Activated CD4-positive, alpha-beta T cell treated with anti-CD3 and anti-CD28 coated beads for 36 hours (primary cell): ENCODE measurements at regions not wholly inside any gene's neighbourhood (a gene's known extent, or its start where the extent isn't known, plus 50 kb on each side); places are given as distances from the start of the nearest gene placed in this dataset.

Source experiments
- ATAC-seq: fragments of 200-7000 bp; cut with Tn5 transposase; one replicate; pipeline ENCODE4 v1.10.0; 2021; ENCODE audit warnings: mild to moderate bottlenecking, moderate library complexity
- CTCF ChIA-PET: fragments of 350-600 bp; sonication (Branson Sonifier 250); formaldehyde crosslinking; loops from one replicate; lab custom pipeline; 2021; ENCODE audit warnings: antibody characterized with exemption; lab: Charles Lee
- POLR2A ChIA-PET: fragments of 350-600 bp; sonication (Branson Sonifier 250); formaldehyde crosslinking; loops from one replicate; lab custom pipeline; 2021; ENCODE audit warnings: antibody characterized with exemption, inconsistent platforms; lab: Charles Lee
- DNase-seq: peaks from one replicate; pipeline ENCODE4 v3.0.0-alpha.2; 2020
- H3K27ac Mint-ChIP-seq: one replicate; pipeline ENCODE4 v1.8.0; 2021; ENCODE audit warnings: mixed read lengths
- H3K27me3 Mint-ChIP-seq: one replicate; pipeline ENCODE4 v1.8.0; 2021; ENCODE audit warnings: mixed read lengths
- H3K36me3 Mint-ChIP-seq: one replicate; pipeline ENCODE4 v1.8.0; 2021; ENCODE audit warnings: low read depth, mixed read lengths
- H3K4me1 Mint-ChIP-seq: one replicate; pipeline ENCODE4 v1.8.0; 2021; ENCODE audit warnings: mixed read lengths
- H3K4me3 Mint-ChIP-seq: one replicate; pipeline ENCODE4 v1.8.0; 2021; ENCODE audit warnings: mild to moderate bottlenecking, moderate library complexity, mixed read lengths
- H3K9me3 Mint-ChIP-seq: one replicate; pipeline ENCODE4 v1.8.0; 2021; ENCODE audit warnings: low read depth, mixed read lengths
- intact Hi-C, 2 experiments: fragments of 100-400 bp; cut with DNase I in 1 of 2; cut with micrococcal nuclease in 1 of 2; formaldehyde crosslinking; loops; one replicate each; pipeline versions ENCODE4 v1.14.2 to v1.15.1; 2022 to 2024; cut with DNase I, micrococcal nuclease

- peaks cover 14% of the 10 kb centered on the region for H3K4me1 Mint-ChIP-seq
- no peaks in the 10 kb centered on the region for H3K27me3 Mint-ChIP-seq
- peaks cover 4% of the 10 kb centered on the region for H3K9me3 Mint-ChIP-seq
- no peak overlapping the region for H3K4me3 Mint-ChIP-seq
- H3K36me3 Mint-ChIP-seq: no peaks in the 10 kb centered on the region
- peak overlapping the region; percentile 32 for H3K27ac Mint-ChIP-seq
- ChIA-PET POLR2A (interaction anchor here (0.6 kb wide), 1 partner anchor 252 kb away, joined by 3 read pairs; the partner anchor contains the start of gene LAP3), CTCF (interaction anchor here (0.7 to 2.2 kb wide), 19 partner anchors 9 to 1446 kb away, joined by 3 to 11 read pairs (median 3); no protein-coding TSS in a partner anchor)
- DNase-seq (peak; percentile 75), ATAC-seq (peak; percentile 84)
- intact Hi-C loops: loop anchor here (1.0 to 10.0 kb wide), 7 partner anchors 151 to 1034 kb away; no protein-coding TSS in a partner anchor
Observed at GRCh38 chr4:17324386-17324830, 187.5 kb downstream of the QDPR start.

- Mint-ChIP-seq H3K36me3 (no peaks in the 10 kb centered on the region), H3K27ac (peak overlapping the region; percentile 32), H3K9me3 (peaks cover 4% of the 10 kb centered on the region), H3K4me1 (peaks cover 12% of the 10 kb centered on the region), H3K27me3 (no peaks in the 10 kb centered on the region), H3K4me3 (no peak overlapping the region)
- ATAC-seq (no peak), DNase-seq (no peak)
- CTCF ChIA-PET: interaction anchor here (0.6 to 2.2 kb wide), 21 partner anchors 8 to 1446 kb away, joined by 3 to 11 read pairs (median 3); no protein-coding TSS in a partner anchor
- POLR2A ChIA-PET: no interaction called here
- intact Hi-C loops: loop anchor here (1.0 to 10.0 kb wide), 7 partner anchors 150 to 1033 kb away; no protein-coding TSS in a partner anchor
Observed at GRCh38 chr4:17323554-17324385, 188.1 kb downstream of the QDPR start.

GRCh38 chr4:17322514-17322913 is 189.4 kb downstream of the QDPR start:
- DNase-seq: no peak
- POLR2A ChIA-PET: no interaction called here
- no peak overlapping the region for H3K27ac Mint-ChIP-seq
- H3K4me1 Mint-ChIP-seq: peaks cover 9% of the 10 kb centered on the region
- CTCF ChIA-PET: interaction anchor here (2.0 kb wide), 1 partner anchor 406 kb away, joined by 11 read pairs; no protein-coding TSS in a partner anchor
- no peak for ATAC-seq
- intact Hi-C loops: loop anchor here in 1 of 2 experiments (5.0 to 10.0 kb wide), 3 partner anchors 405 to 1028 kb away; no protein-coding TSS in a partner anchor
- H3K36me3 Mint-ChIP-seq: no peaks in the 10 kb centered on the region
- peaks cover 4% of the 10 kb centered on the region for H3K9me3 Mint-ChIP-seq
- peaks cover 2% of the 10 kb centered on the region for H3K27me3 Mint-ChIP-seq
- H3K4me3 Mint-ChIP-seq: no peak overlapping the region

DNA sequence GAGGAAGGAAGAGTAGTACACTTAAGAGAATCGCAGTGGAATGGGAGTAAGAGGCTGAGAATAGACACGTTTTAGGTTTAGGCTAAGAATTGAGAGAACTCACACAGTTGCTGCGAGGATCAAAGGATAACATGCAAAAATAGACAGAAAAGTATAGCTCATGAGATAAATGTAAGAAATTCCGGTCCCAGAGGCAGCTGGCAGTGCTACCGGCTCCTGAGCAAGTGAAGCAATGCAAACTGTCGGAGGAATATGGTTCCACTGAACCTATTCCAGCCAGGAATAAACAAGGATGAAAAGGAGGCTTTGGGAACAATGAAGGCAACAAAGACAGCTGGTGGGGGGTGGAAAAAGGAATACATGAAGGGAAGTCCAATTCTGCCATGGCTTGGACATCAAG is 191.8 kb downstream of the QDPR start:
- intact Hi-C loops: loop anchor here in 1 of 2 experiments (5.0 to 10.0 kb wide), 3 partner anchors 403 to 1025 kb away; no protein-coding TSS in a partner anchor
- no peak overlapping the region for H3K27ac Mint-ChIP-seq
- no peak for DNase-seq
- ChIA-PET POLR2A (no interaction called here), CTCF (interaction anchor here (0.8 to 1.1 kb wide), 3 partner anchors 9 to 43 kb away, joined by 3 read pairs; no protein-coding TSS in a partner anchor)
- ATAC-seq: no peak
- H3K4me1 Mint-ChIP-seq: peaks cover 9% of the 10 kb centered on the region
- no peak overlapping the region for H3K4me3 Mint-ChIP-seq
- H3K36me3 Mint-ChIP-seq: no peaks in the 10 kb centered on the region
- H3K9me3 Mint-ChIP-seq: peaks cover 4% of the 10 kb centered on the region
- peaks cover 8% of the 10 kb centered on the region for H3K27me3 Mint-ChIP-seq

GRCh38 chr4:17317526-17317925 is 194.4 kb downstream of the QDPR start:
- H3K4me1 Mint-ChIP-seq: no peaks in the 10 kb centered on the region
- ATAC-seq: no peak
- POLR2A ChIA-PET: no interaction called here

GRCh38 chr4:17316566-17316965 is 195.3 kb downstream of the QDPR start:
- intact Hi-C loops: no loop called here
- DNase-seq (no peak), ATAC-seq (no peak)
- POLR2A ChIA-PET: no interaction called here
- peaks cover 8% of the 10 kb centered on the region for H3K27me3 Mint-ChIP-seq
- CTCF ChIA-PET: no interaction called here
- no peaks in the 10 kb centered on the region for H3K36me3 Mint-ChIP-seq
- no peaks in the 10 kb centered on the region for H3K4me1 Mint-ChIP-seq
- H3K27ac Mint-ChIP-seq: no peak overlapping the region
- H3K4me3 Mint-ChIP-seq: no peak overlapping the region
- peaks cover 4% of the 10 kb centered on the region for H3K9me3 Mint-ChIP-seq

More at GRCh38 chr4:17317526-17317925, 194.4 kb downstream of the QDPR start:
- DNase-seq: no peak
- intact Hi-C loops: no loop called here
- H3K36me3 Mint-ChIP-seq: no peaks in the 10 kb centered on the region
- CTCF ChIA-PET: interaction anchor here (0.7 kb wide), 1 partner anchor 19 kb away, joined by 4 read pairs; no protein-coding TSS in a partner anchor
- H3K9me3 Mint-ChIP-seq: peaks cover 4% of the 10 kb centered on the region
- no peak overlapping the region for H3K27ac Mint-ChIP-seq
- no peak overlapping the region for H3K4me3 Mint-ChIP-seq
- H3K27me3 Mint-ChIP-seq: peaks cover 8% of the 10 kb centered on the region

DNA sequence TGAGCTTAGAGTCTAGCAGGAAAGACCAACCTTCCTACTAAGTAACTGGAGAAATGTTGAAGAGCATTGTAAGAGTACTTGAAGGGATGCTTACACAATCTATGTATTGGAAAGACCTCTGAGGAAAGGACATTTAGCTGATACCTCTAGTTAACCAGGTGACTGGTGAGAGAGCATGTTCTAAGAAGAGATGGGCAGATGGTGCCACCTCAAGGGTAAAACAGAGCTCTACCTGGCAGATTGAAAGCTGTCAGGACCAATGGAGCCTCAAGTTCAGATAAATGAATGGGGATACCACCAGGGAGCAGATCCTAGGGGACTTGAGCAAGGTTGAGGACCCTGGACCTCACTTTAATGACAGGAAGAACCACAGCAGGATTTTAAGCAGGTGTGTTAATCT is 196.4 kb downstream of the QDPR start:
- Mint-ChIP-seq H3K36me3 (no peaks in the 10 kb centered on the region), H3K9me3 (peaks cover 4% of the 10 kb centered on the region), H3K27ac (no peak overlapping the region), H3K4me3 (no peak overlapping the region), H3K27me3 (peaks cover 10% of the 10 kb centered on the region), H3K4me1 (no peaks in the 10 kb centered on the region)
- intact Hi-C loops: no loop called here
- no peak for ATAC-seq
- no peak for DNase-seq
- POLR2A ChIA-PET: no interaction called here
- CTCF ChIA-PET: interaction anchor here (1.0 to 1.5 kb wide), 2 partner anchors 8 to 185 kb away, joined by 5 to 11 read pairs; no protein-coding TSS in a partner anchor

- no peak for ATAC-seq
- peaks cover 9% of the 10 kb centered on the region for H3K27me3 Mint-ChIP-seq
- no peaks in the 10 kb centered on the region for H3K9me3 Mint-ChIP-seq
- no peak overlapping the region for H3K27ac Mint-ChIP-seq
- POLR2A ChIA-PET: no interaction called here
- CTCF ChIA-PET: no interaction called here
- H3K36me3 Mint-ChIP-seq: no peaks in the 10 kb centered on the region
- H3K4me3 Mint-ChIP-seq: no peak overlapping the region
- no peaks in the 10 kb centered on the region for H3K4me1 Mint-ChIP-seq
- intact Hi-C loops: loop anchor here in 1 of 2 experiments (5.0 kb wide), 1 partner anchor 1011 kb away; no protein-coding TSS in a partner anchor
- DNase-seq: no peak
Observed at GRCh38 chr4:17313194-17313593, 198.7 kb downstream of the QDPR start.

DNA sequence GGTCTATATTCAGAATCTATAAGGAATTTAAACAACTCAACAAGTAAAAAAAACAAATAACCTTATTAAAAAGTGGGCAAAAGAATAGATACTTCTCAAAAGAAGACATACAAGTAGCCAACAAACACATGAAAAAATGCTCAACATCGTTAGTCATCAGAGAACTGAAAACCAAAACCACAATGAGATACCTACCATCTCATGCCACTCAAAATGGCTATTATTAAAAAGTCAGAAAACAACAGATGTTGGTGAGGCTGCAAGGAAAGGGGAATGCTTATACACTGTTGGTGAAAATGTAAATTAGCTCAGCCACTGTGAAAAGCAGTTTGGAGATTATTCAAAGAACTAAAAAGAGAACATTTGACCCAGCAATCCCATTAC is 201.6 kb downstream of the QDPR start:
- CTCF ChIA-PET: no interaction called here
- DNase-seq: no peak

GRCh38 chr4:17309567-17310268 is 202.2 kb downstream of the QDPR start:
- DNase-seq (no peak), ATAC-seq (no peak)
- intact Hi-C loops: loop anchor here in 1 of 2 experiments (5.0 kb wide), 1 partner anchor 1007 kb away; no protein-coding TSS in a partner anchor
- CTCF ChIA-PET: interaction anchor here (0.7 to 1.2 kb wide), 2 partner anchors 9 to 852 kb away, joined by 3 read pairs; no protein-coding TSS in a partner anchor
- Mint-ChIP-seq H3K4me3 (no peak overlapping the region), H3K9me3 (peaks cover 2% of the 10 kb centered on the region), H3K36me3 (no peaks in the 10 kb centered on the region), H3K4me1 (no peaks in the 10 kb centered on the region), H3K27ac (no peak overlapping the region), H3K27me3 (peaks cover 2% of the 10 kb centered on the region)
- POLR2A ChIA-PET: no interaction called here

More for the DNA sequence above, 201.6 kb downstream of the QDPR start:
- Mint-ChIP-seq H3K9me3 (peaks cover 2% of the 10 kb centered on the region), H3K4me3 (no peak overlapping the region), H3K36me3 (no peaks in the 10 kb centered on the region), H3K4me1 (no peaks in the 10 kb centered on the region), H3K27me3 (peaks cover 2% of the 10 kb centered on the region), H3K27ac (no peak overlapping the region)
- POLR2A ChIA-PET: no interaction called here
- intact Hi-C loops: loop anchor here in 1 of 2 experiments (5.0 kb wide), 1 partner anchor 1008 kb away; no protein-coding TSS in a partner anchor
- ATAC-seq: no peak

DNA sequence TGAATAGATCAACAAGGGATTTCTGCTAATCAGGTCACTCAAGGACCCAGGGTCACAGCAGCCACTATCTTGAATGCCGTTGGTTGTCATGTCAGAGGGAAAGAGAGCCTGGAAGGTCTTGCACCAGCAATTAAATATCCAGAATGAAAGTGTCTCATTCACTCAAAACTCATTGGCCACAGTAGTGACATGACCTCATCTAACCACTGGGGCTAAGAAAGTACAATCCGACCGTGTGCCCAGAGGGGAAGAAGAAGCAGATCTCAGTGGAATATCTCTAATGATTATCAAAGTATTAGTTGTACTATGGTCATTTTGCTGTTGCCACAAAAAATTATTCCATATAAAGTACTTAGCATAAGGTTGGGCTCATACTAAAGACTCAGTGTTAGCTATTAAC is 210.0 kb downstream of the QDPR start:
- intact Hi-C loops: loop anchor here in 1 of 2 experiments (5.0 kb wide), 1 partner anchor 935 kb away; no protein-coding TSS in a partner anchor
- H3K4me1 Mint-ChIP-seq: no peaks in the 10 kb centered on the region
- H3K9me3 Mint-ChIP-seq: peaks cover 2% of the 10 kb centered on the region
- no peaks in the 10 kb centered on the region for H3K36me3 Mint-ChIP-seq
- ATAC-seq: no peak
- no peak overlapping the region for H3K4me3 Mint-ChIP-seq
- CTCF ChIA-PET: no interaction called here
- H3K27ac Mint-ChIP-seq: no peak overlapping the region
- DNase-seq: no peak
- peaks cover 17% of the 10 kb centered on the region for H3K27me3 Mint-ChIP-seq
- POLR2A ChIA-PET: no interaction called here
